ENCODE measurements at regions not wholly inside any gene's neighbourhood (a gene's known extent, or its start where the extent isn't known, plus 50 kb on each side); places are given as distances from the start of the nearest gene placed in this dataset.

DNA sequence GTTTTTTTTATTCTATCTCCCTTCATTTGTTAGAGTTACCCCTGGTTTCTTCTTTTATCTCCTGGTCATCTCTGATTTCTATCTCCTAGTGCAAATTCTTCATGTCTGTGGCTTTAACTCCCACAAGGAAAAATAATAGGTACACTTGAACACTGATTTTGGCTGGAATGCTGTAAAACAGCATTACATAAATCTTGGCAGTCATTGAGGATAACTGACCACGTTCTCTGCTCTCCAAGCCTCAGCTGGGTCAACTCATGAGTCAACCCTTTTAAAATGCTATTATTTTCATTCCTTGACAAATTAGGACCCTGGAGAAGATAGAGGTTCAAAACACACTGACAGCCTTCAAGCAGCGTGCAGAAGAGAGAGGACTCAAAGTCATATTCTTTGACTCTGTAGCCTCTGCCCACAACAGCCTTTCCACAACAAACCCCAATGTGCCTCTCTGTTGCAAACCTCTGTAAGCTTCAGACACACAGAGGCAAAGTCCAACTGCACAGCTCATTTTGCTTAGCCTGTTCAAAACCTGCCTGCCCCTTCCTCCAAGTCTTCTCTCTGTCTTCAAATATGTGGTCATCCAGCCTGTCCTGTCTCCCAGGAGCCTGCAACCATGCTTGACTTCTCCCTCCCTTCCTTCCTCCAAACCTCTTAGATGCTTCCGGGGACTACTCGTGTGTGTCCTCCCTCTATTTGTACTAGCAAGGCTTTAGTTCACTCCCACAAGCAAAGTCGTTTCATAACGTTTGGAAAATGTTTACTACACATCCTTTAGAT is 398.4 kb downstream of the MED10 start:
- TF ChIP-seq CTCF (IDR thresholded peaks at IDR 0.05) (no peak), POLR2A (IDR thresholded peaks at IDR 0.05) (no peak)
